COLO668 (cell line): ENCODE measurements at regions not wholly inside any gene's neighbourhood (a gene's known extent, or its start where the extent isn't known, plus 50 kb on each side); places are given as distances from the start of the nearest gene placed in this dataset.
"Not testable (repeated sequence)": the region's sequence is repeated elsewhere in the genome, so short reads cannot be mapped to it uniquely, and the experiment has no call there.

Experiments used
- DNase-seq: peaks from one replicate; lab custom pipeline; 2025; ENCODE audit not compliant: unreplicated experiment; lab: John Stamatoyannopoulos, UW

- no peak for DNase-seq
Measured at GRCh38 chr10:2924431-2924830, 142.9 kb upstream of the PFKP start.

GRCh38 chr10:2921956-2922680, 145.2 kb upstream of the PFKP start:
- peak; percentile 16 for DNase-seq

- peak; percentile 75 for DNase-seq
Measured at GRCh38 chr10:2920637-2921036, 146.7 kb upstream of the PFKP start.

- no peak for DNase-seq
Measured at GRCh38 chr10:2920168-2920567, 147.2 kb upstream of the PFKP start.

GRCh38 chr10:2919016-2919415, 148.3 kb upstream of the PFKP start:
- no peak for DNase-seq

GRCh38 chr10:2918489-2918888, 148.9 kb upstream of the PFKP start:
- no peak for DNase-seq

GRCh38 chr10:2917926-2918325, 149.4 kb upstream of the PFKP start:
- DNase-seq, result peak; percentile 31

- no peak for DNase-seq
Measured at GRCh38 chr10:2915412-2915811, 151.9 kb upstream of the PFKP start.

GRCh38 chr10:2914741-2915140, 152.6 kb upstream of the PFKP start:
- no peak for DNase-seq

- no peak for DNase-seq
Measured at GRCh38 chr10:2913474-2913873, 153.9 kb upstream of the PFKP start.

GRCh38 chr10:2910656-2911055, 156.7 kb upstream of the PFKP start:
- DNase-seq, result no peak

- no peak for DNase-seq
Measured at GRCh38 chr10:2909921-2910320, 157.4 kb upstream of the PFKP start.

- DNase-seq, result no peak
Measured at GRCh38 chr10:2908851-2909630, 158.3 kb upstream of the PFKP start.

GRCh38 chr10:2906974-2907373, 160.4 kb upstream of the PFKP start:
- no peak for DNase-seq

GRCh38 chr10:2905851-2906250, 161.5 kb upstream of the PFKP start:
- DNase-seq, result no peak

- no peak for DNase-seq
Measured at GRCh38 chr10:2900530-2900929, 166.8 kb upstream of the PFKP start.

GRCh38 chr10:2899246-2899951, 167.9 kb upstream of the PFKP start:
- no peak for DNase-seq

GRCh38 chr10:2898509-2898860, 168.9 kb upstream of the PFKP start:
- no peak for DNase-seq

GRCh38 chr10:2897619-2898508, 169.5 kb upstream of the PFKP start:
- DNase-seq, result no peak

GRCh38 chr10:2896334-2896733, 171.0 kb upstream of the PFKP start:
- DNase-seq, result not testable (repeated sequence)

- no peak for DNase-seq
Measured at GRCh38 chr10:2895594-2896196, 171.7 kb upstream of the PFKP start.
